SK-N-SH (cell line): ENCODE measurements at regions not wholly inside any gene's neighbourhood (a gene's known extent, or its start where the extent isn't known, plus 50 kb on each side); places are given as distances from the start of the nearest gene placed in this dataset.

Source experiments
- CTCF ChIA-PET: fragments of 300-600, 350-600 bp; formaldehyde crosslinking; extraction: SDS; loops from one replicate; lab custom pipeline; 2021; lab: Yijun Ruan, JAX
- POLR2A ChIA-PET: fragments of 350-600 bp; sonication (Branson Sonifier 250); formaldehyde crosslinking; extraction: SDS; loops from one replicate; lab custom pipeline; 2020; ENCODE audit warnings: antibody characterized with exemption, inconsistent platforms; lab: Yijun Ruan, JAX
- DNase-seq: peaks from one replicate; pipeline ENCODE4 v3.0.0; 2012
- H2AFZ ChIP-seq: fragments of 200-600 bp; sonication (generic); 2 replicates; pipeline ENCODE4 v1.8.1; 2016; ENCODE audit warnings: antibody characterized with exemption, mild to moderate bottlenecking, low read depth
- H3F3A ChIP-seq: fragments of 200-600 bp; sonication (generic); replicated peaks from 2 replicates; pipeline ENCODE3; 2016; ENCODE audit warnings: antibody characterized with exemption, mild to moderate bottlenecking; ENCODE audit not compliant: insufficient read depth
- H3K27ac ChIP-seq, 2 experiments: fragments of 200-500 bp in 1 of 2; fragments of 200-600 bp in 1 of 2; sonication (Bioruptor generic) in 1 of 2; sonication (generic), shearing (Covaris generic) in 1 of 2; 2 replicates each; pipeline versions ENCODE4 v1.5.1 to v1.6.1; 2014 to 2016; ENCODE audit warnings: low read depth in 2 of 2, inconsistent platforms in 1 of 2, low read length in 1 of 2, mild to moderate bottlenecking in 1 of 2, mixed read lengths in 1 of 2
- H3K27me3 ChIP-seq: fragments of 200-600 bp; sonication (generic), shearing (Covaris generic); 2 replicates; pipeline ENCODE4 v1.6.1; 2016; ENCODE audit warnings: mixed run types; ENCODE audit not compliant: insufficient read depth
- H3K36me3 ChIP-seq, 2 experiments: fragments of 200-500 bp in 1 of 2; fragments of 200-600 bp in 1 of 2; sonication (Bioruptor generic) in 1 of 2; sonication (generic) in 1 of 2; replicated peaks in 1 of 2; 2 replicates each; pipeline versions ENCODE3 to v1.5.1; 2014 to 2016; ENCODE audit warnings: low read length in 1 of 2, mild to moderate bottlenecking in 1 of 2; ENCODE audit not compliant: insufficient read depth in 2 of 2, control insufficient read depth in 1 of 2
- H3K4me1 ChIP-seq, 2 experiments: fragments of 200-500 bp in 1 of 2; fragments of 200-600 bp in 1 of 2; sonication (Bioruptor generic) in 1 of 2; sonication (generic), shearing (Covaris generic) in 1 of 2; 2 replicates each; pipeline versions ENCODE4 v1.5.1 to v1.6.1; 2014 to 2016; ENCODE audit warnings: low read depth in 1 of 2, low read length in 1 of 2, mixed run types in 1 of 2; ENCODE audit not compliant: insufficient read depth in 2 of 2, control insufficient read depth in 1 of 2
- H3K4me2 ChIP-seq: fragments of 200-600 bp; sonication (generic), shearing (Covaris generic); 2 replicates; pipeline ENCODE4 v1.6.1; 2017; ENCODE audit warnings: mixed run types
- H3K4me3 ChIP-seq, 2 experiments: fragments of 200-500 bp in 1 of 2; fragments of 200-600 bp in 1 of 2; sonication (Bioruptor generic) in 1 of 2; sonication (generic), shearing (Covaris generic) in 1 of 2; 2 replicates each; pipeline versions ENCODE4 v1.5.1 to v1.8.1; 2014 to 2016; ENCODE audit warnings: low read depth in 2 of 2, inconsistent platforms in 1 of 2, low read length in 1 of 2, mild to moderate bottlenecking in 1 of 2, mixed read lengths in 1 of 2, moderate library complexity in 1 of 2
- H3K79me2 ChIP-seq: fragments of 200-600 bp; sonication (generic); 2 replicates; pipeline ENCODE4 v1.8.1; 2017; ENCODE audit warnings: mild to moderate bottlenecking; ENCODE audit not compliant: insufficient read depth
- H3K9ac ChIP-seq: fragments of 200-600 bp; sonication (generic); 2 replicates; pipeline ENCODE4 v1.6.1; 2017; ENCODE audit warnings: mixed run types
- H3K9me2 ChIP-seq: fragments of 200-600 bp; sonication (generic); 2 replicates; pipeline ENCODE4 v1.6.1; 2017; ENCODE audit warnings: mixed run types
- H3K9me3 ChIP-seq: fragments of 200-600 bp; sonication (generic); 2 replicates; pipeline ENCODE4 v1.6.1; 2017; ENCODE audit warnings: mixed run types, mild to moderate bottlenecking, moderate library complexity
- H4K20me1 ChIP-seq: fragments of 200-600 bp; sonication (generic); 2 replicates; pipeline ENCODE4 v1.6.1; 2017; ENCODE audit warnings: mild to moderate bottlenecking, mixed run types; ENCODE audit not compliant: insufficient read depth
- ELF1 ChIP-seq: IDR thresholded peaks from 2 replicates; pipeline ENCODE4 v1.4.0; 2012
- FOSL2 ChIP-seq: IDR thresholded peaks from 2 replicates; pipeline ENCODE4 v1.4.0; 2012; ENCODE audit warnings: low read depth, mild to moderate bottlenecking, moderate library complexity, borderline replicate concordance
- FOXJ3 ChIP-seq: sonication (generic); formaldehyde crosslinking; IDR thresholded peaks from 2 replicates; pipeline ENCODE4 v1.5.1; 2020; ENCODE audit warnings: mild to moderate bottlenecking, missing genetic modification reagents
- FOXM1 ChIP-seq: IDR thresholded peaks from 2 replicates; pipeline ENCODE4 v1.4.0; 2012; ENCODE audit warnings: low read depth, mild to moderate bottlenecking
- GATA2 ChIP-seq: sonication (generic); formaldehyde crosslinking; IDR thresholded peaks from 2 replicates; pipeline ENCODE4 v1.5.0; 2020; ENCODE audit warnings: mild to moderate bottlenecking, missing genetic modification reagents
- IRF3 ChIP-seq: fragments of 150-350 bp; IDR thresholded peaks from 2 replicates; pipeline ENCODE4 v1.6.1; 2016; ENCODE audit warnings: mild to moderate bottlenecking, low read depth, low read length
- JUND ChIP-seq: IDR thresholded peaks from 2 replicates; pipeline ENCODE4 v1.4.0; 2012
- MEF2A ChIP-seq: IDR thresholded peaks from 2 replicates; pipeline ENCODE4 v1.4.0; 2012; ENCODE audit warnings: low read depth, borderline replicate concordance
- RAD21 ChIP-seq: IDR thresholded peaks from 2 replicates; pipeline ENCODE4 v1.6.1; 2012; ENCODE audit warnings: mild to moderate bottlenecking, low read length
- RCOR1 ChIP-seq: fragments of 150-350 bp; IDR thresholded peaks from 2 replicates; pipeline ENCODE4 v1.6.1; 2017; ENCODE audit warnings: antibody characterized with exemption, low read length
- REST ChIP-seq: IDR thresholded peaks from 2 replicates; pipeline ENCODE4 v1.6.1; 2012; ENCODE audit warnings: mild to moderate bottlenecking, low read depth, low read length, moderate library complexity
- SMC3 ChIP-seq: IDR thresholded peaks from 2 replicates; pipeline ENCODE4 v1.6.1; 2012; ENCODE audit warnings: low read depth, low read length, improper control_type of control experiment
- ZBTB33 ChIP-seq: IDR thresholded peaks from 2 replicates; pipeline ENCODE4 v1.4.0; 2012; ENCODE audit warnings: low read depth, borderline replicate concordance
- WGBS: methylation state at CpG from one replicate; pipeline ENCODE4 v1.1.6; 2017; ENCODE audit warnings: low lambda C conversion rate; 5-methylcytosine and 5-hydroxymethylcytosine counted together

- Histone ChIP-seq H3K4me1 (peaks cover 0 to 5% of the 10 kb centered on the region in 2 experiments; a peak in 1 of 4 replicates), H3K36me3 (no peaks in the 10 kb centered on the region), H3F3A (no peaks in the 10 kb centered on the region), H3K9me2 (no peaks in the 10 kb centered on the region), H3K9ac (no peak overlapping the region), H3K79me2 (no peaks in the 10 kb centered on the region), H3K9me3 (no peaks in the 10 kb centered on the region), H2AFZ (no peak overlapping the region), H4K20me1 (no peaks in the 10 kb centered on the region), H3K27ac (no peak overlapping the region), H3K4me2 (no peak overlapping the region), H3K27me3 (no peaks in the 10 kb centered on the region; the same call in 1 of the 2 replicates), H3K4me3 (no peak overlapping the region)
- ChIA-PET CTCF (no interaction called here), POLR2A (no interaction called here)
- no peak for TF ChIP-seq REST
- no peak for TF ChIP-seq FOSL2
- TF ChIP-seq SMC3: no peak
- TF ChIP-seq ELF1: no peak
- no peak for TF ChIP-seq MEF2A
- no peak for TF ChIP-seq FOXM1
- TF ChIP-seq GATA2 (CRISPR knock-in tag): no peak
- TF ChIP-seq JUND: no peak
- DNase-seq: no peak
- 48% methylated on average over 3 of the region's 3 CpGs for WGBS
These were observed 156.7 kb upstream of the PLET1 start for GRCh38 chr11:112417339-112417738.

GRCh38 chr11:112418438-112418837 is 157.8 kb upstream of the PLET1 start:
- CTCF ChIA-PET: no interaction called here
- POLR2A ChIA-PET: no interaction called here
- H3K4me1 ChIP-seq: peaks cover 0 to 5% of the 10 kb centered on the region in 2 experiments; a peak in 1 of 4 replicates
- H3K9me3 ChIP-seq: no peaks in the 10 kb centered on the region
- H3K4me2 ChIP-seq: no peak overlapping the region
- H3K79me2 ChIP-seq: no peaks in the 10 kb centered on the region
- no peaks in the 10 kb centered on the region for H3K36me3 ChIP-seq
- H4K20me1 ChIP-seq: no peaks in the 10 kb centered on the region
- TF ChIP-seq FOXJ3 (CRISPR knock-in tag): no peak
- no peak for TF ChIP-seq RAD21
- TF ChIP-seq IRF3: no peak
- no peak for TF ChIP-seq REST
- TF ChIP-seq RCOR1: no peak
- no peak for TF ChIP-seq ZBTB33
- no peaks in the 10 kb centered on the region; the same call in 1 of the 2 replicates for H3K27me3 ChIP-seq
- no peaks in the 10 kb centered on the region for H3K9me2 ChIP-seq
- no peak overlapping the region for H3K9ac ChIP-seq
- 74% methylated on average over 1 of the region's 1 CpG for WGBS
- H3F3A ChIP-seq: no peaks in the 10 kb centered on the region
- no peak overlapping the region for H3K27ac ChIP-seq
- no peak for DNase-seq
- no peak overlapping the region for H3K4me3 ChIP-seq
- H2AFZ ChIP-seq: no peak overlapping the region
